ENCODE measurements at regions not wholly inside any gene's neighbourhood (a gene's known extent, or its start where the extent isn't known, plus 50 kb on each side); places are given as distances from the start of the nearest gene placed in this dataset.

- no peak for DNase-seq
Measured at GRCh38 chr21:17976691-17977090, 157.5 kb upstream of the C21orf91 start.

GRCh38 chr21:17976139-17976538 lies 157.0 kb upstream of the C21orf91 start:
- no peak for DNase-seq

DNA sequence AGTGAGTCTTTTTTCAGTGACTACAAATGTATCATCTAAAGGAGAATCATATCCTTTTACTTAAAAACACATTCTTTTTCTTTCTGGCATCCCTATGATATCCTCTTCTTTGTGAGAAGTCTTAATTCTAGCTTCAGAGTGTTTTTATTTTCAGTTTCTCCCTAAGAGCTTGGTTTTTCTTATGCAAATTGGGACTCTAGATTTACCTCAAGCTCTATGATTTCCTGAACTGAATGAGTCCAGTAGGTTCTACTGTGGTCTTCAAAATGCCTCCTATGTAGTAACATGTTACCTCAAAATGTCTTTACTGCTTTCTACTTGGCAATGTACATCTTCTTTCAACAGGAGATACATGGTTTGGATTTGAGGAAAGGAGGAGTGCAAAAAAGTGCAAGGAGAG lies 148.2 kb upstream of the C21orf91 start:
- DNase-seq, result no peak

DNA sequence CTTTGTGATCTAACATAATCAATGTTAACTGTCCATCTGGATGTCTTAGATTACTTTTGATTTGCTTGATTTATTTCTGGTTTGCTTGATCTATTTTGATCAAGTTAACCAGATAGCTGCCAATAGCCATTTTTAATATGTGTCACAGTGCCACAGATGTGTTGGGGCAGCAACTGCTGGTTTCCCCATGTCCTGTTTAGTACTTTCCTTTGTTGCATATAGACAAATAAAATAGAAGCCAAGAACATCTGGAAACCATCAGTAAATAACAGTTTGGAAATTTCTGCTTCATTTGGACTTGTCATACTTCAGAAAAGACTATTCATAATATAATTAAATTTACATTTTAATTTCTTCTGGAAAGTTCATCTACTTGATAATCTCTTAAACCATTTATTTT lies 145.6 kb upstream of the C21orf91 start:
- DNase-seq, result no peak

DNA sequence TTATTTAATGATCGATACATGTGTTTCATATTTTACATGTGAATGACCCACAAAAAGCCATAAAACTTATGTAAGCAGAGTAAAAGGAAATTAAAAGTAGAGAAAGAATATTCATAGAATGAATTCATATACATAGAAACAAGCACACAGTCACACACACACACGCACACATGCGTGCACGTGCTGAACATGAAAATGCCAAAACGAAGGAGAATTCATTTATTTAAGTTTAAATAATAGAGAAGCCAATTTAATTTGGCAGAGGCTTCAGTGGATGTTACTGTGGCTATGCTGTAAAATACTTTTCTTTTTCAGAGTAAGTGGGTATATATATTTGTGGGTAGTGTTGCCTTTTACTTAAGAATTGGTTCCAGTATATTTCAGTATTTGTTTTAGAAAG lies 145.0 kb upstream of the C21orf91 start:
- no peak for DNase-seq

GRCh38 chr21:17950591-17950990 lies 131.4 kb upstream of the C21orf91 start:
- DNase-seq, result no peak

GRCh38 chr21:17949421-17949820 lies 130.3 kb upstream of the C21orf91 start:
- no peak for DNase-seq

- DNase-seq, result no peak
Measured at GRCh38 chr21:17947531-17947930, 128.4 kb upstream of the C21orf91 start.

GRCh38 chr21:17931080-17931479 lies 111.9 kb upstream of the C21orf91 start:
- DNase-seq, result no peak

- peak; percentile 46 for DNase-seq
Measured at GRCh38 chr21:17930093-17930492, 110.9 kb upstream of the C21orf91 start.

GRCh38 chr21:17929510-17929909 lies 110.4 kb upstream of the C21orf91 start:
- no peak for DNase-seq

GRCh38 chr21:17925899-17926298 lies 106.7 kb upstream of the C21orf91 start:
- peak; percentile 38 for DNase-seq

- DNase-seq, result peak; percentile 68
Measured at GRCh38 chr21:17925000-17925610, 105.9 kb upstream of the C21orf91 start.

DNA sequence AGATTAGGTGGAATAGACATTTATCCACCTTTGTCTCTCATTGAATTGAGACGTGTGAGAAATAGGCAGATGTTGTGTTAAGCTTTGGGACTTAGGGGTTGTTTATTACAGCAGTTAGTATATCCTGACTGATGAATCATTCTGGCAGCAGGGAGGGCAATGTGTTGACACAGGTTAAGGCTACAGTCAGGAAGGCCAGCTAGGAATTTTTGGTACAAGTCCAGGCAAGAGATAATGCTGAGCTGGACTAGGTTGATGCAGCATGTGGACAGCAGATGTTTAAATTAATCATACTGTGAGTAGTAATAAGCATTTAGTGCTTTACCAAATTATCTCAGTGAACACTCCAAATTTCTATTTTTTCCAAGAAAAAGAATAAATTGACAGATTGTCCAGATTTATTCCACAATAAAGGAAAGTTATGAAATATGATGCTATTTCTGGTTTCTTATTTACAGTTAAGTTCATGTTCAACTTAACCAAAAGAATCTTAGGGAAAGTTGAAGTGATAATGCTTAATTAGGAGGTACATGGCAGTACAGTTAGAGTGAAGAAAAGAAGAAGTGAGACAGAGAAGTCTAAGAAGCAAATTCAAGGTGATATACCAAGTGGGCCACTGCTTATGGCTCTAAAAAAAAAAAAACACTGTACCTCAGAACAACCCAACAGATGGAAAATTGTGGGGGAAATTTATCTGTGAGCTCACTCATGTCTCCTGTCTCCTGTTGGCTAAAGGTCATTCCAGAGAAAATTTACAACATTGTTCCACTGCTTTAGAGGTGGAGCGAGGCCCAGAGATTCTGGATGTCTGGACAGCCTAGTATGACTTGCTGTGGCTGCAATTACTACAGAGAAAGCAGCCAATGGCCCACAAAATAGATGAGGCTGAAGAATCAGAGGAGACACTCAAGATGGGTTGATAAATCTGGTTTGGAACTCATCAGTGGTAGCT lies 102.7 kb upstream of the C21orf91 start:
- no peak for DNase-seq

- no peak for DNase-seq
Measured at GRCh38 chr21:17915976-17916375, 96.8 kb upstream of the C21orf91 start.

- DNase-seq, result no peak
Measured at GRCh38 chr21:17911628-17912027, 92.5 kb upstream of the C21orf91 start.

DNA sequence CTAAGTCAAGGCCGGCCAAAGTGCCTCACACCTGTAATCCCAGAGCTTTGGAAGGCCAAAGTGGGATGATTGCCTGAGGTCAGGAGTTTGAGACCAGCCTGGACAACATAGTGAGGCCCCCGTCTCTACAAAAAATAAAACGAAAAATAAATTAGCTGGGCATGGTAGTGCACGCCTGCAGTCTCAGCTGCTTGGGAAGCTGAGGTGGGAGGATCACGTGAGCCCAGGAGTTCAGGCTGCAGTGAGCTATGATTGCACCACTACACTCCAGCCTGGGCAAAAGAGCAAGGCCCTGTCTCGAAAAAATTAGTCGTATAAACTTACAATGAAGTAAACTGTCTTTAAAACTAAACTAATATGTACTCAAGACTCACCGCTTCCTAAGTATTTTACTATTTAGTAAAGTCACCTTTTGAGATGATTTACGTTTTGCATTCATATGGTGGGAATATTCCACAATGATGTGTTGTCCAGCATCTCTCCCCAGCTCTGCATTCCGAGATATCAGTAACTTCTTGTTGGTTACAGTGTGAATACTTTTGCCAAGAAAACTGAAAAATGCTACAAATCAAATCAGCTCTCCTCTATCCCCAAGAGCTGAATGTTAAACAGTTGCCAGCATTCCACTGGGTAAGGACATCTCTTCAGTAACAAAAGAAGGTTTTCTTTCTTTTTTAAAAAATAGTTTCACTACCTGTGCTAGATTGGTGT lies 84.9 kb upstream of the C21orf91 start:
- no peak for DNase-seq

DNA sequence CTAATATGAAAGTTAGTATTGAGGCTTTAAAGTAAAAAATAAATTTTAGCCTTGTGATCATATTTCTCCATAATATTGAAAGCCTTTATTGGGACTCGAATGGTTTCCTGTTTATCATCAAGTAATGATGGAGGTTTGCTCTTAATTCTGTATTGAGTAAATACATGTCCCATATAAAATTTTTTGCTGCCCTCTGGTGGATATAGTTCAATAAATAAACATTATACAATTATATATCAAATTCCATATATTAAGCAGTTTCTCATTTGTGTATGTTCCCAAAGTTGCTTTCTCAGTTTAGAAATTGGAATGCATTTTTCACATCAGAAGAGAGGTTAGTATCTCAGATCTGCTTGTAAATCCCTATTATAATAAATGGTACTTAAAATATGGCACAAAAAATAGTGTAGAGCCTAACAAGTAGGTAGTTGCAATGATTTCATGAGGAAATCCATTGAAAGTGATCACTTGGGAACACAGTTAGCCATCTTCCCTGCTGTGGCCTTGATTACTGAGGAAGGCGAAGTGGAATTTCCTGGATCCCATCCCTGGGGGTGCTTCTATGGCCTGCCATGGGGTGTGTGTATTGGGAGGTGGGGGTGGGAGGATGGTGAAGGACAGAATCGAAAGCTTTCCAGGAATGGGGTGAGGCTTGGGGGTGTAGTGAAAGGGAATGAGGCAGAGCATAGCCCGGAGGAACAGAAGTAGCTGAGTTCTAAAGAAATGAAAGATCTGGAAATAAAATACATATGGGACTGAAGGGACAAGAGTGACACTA lies 84.1 kb upstream of the C21orf91 start:
- DNase-seq, result peak; percentile 72

- no peak for DNase-seq
Measured at GRCh38 chr21:17901458-17902079, 82.4 kb upstream of the C21orf91 start.

- peak; percentile 15 for DNase-seq
Measured at GRCh38 chr21:17900990-17901385, 81.8 kb upstream of the C21orf91 start.

- DNase-seq, result peak; percentile 39
Measured at GRCh38 chr21:17900281-17900989, 81.3 kb upstream of the C21orf91 start.

- DNase-seq, result no peak
Measured at GRCh38 chr21:17889171-17889570, 70.0 kb upstream of the C21orf91 start.

All from COR-L47 (cell line).